Skeletal muscle satellite cell (primary cell): ENCODE measurements at regions not wholly inside any gene's neighbourhood (a gene's known extent, or its start where the extent isn't known, plus 50 kb on each side); places are given as distances from the start of the nearest gene placed in this dataset.

Source experiments
- H3K27me3 ChIP-seq: 2 replicates; pipeline ENCODE4 v1.7.0; 2013; ENCODE audit warnings: low read length; ENCODE audit not compliant: control insufficient read depth, insufficient read depth
- H3K36me3 ChIP-seq: 2 replicates; pipeline ENCODE4 v1.7.0; 2013; ENCODE audit warnings: mild to moderate bottlenecking, control low read depth, low read length; ENCODE audit not compliant: insufficient read depth
- H3K4me1 ChIP-seq: 2 replicates; pipeline ENCODE4 v1.7.0; 2013; ENCODE audit warnings: low read length; ENCODE audit not compliant: control insufficient read depth, insufficient read depth
- H3K4me2 ChIP-seq: 2 replicates; pipeline ENCODE4 v1.7.0; 2013; ENCODE audit warnings: mild to moderate bottlenecking, low read length
- H3K4me3 ChIP-seq: 2 replicates; pipeline ENCODE4 v1.7.0; 2013; ENCODE audit warnings: low read length
- H3K9ac ChIP-seq: 2 replicates; pipeline ENCODE4 v1.7.0; 2013; ENCODE audit warnings: mild to moderate bottlenecking, low read depth, low read length, moderate library complexity
- H3K9me3 ChIP-seq: replicated peaks from 2 replicates; pipeline ENCODE4 v1.7.0; 2013; ENCODE audit warnings: mild to moderate bottlenecking, control low read depth, low read length

DNA sequence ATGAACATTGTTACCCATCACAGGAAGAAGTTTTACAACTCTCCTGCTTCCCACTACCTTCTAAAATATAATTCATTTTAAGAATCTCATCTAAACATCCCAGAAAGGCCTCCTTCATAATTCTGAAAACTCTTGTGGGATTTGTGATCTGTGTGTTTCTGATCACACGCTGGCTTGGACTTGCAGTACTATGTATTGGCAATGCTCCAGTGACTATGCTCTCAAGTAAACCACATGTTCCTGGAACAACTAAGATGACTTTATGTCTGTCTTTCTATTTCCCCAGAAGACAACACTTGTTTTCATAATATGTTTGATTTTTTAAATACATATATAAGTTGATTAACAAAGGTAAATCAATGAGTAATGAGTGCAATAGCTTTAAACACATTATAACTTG is 376.6 kb upstream of the NETO1 start:
- Histone ChIP-seq H3K9ac (no peak overlapping the region), H3K4me1 (no peaks in the 10 kb centered on the region), H3K9me3 (no peaks in the 10 kb centered on the region), H3K36me3 (no peaks in the 10 kb centered on the region), H3K4me3 (no peak overlapping the region), H3K27me3 (no peaks in the 10 kb centered on the region), H3K4me2 (no peak overlapping the region)

DNA sequence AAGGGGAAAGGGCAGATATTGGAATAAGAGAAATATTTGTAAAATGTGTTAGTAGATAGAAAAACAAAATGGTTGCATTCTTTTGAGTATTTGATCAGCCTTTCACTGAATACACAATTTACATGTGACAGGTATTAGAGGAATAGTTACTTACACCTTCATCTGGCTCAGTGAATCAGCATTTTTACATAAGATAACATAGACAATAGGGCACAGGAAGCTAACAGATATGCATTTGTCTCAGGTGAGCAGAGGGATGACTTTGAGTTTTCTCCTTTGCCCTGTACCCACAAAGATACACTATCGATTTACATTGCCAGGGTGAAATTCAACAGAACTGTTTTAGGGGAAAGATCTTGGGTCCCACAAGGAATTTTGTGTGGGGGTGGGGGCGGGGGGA is 373.1 kb upstream of the NETO1 start:
- Histone ChIP-seq H3K9me3 (no peaks in the 10 kb centered on the region), H3K36me3 (no peaks in the 10 kb centered on the region), H3K4me2 (no peak overlapping the region), H3K9ac (no peak overlapping the region), H3K27me3 (no peaks in the 10 kb centered on the region), H3K4me1 (no peaks in the 10 kb centered on the region), H3K4me3 (no peak overlapping the region)

DNA sequence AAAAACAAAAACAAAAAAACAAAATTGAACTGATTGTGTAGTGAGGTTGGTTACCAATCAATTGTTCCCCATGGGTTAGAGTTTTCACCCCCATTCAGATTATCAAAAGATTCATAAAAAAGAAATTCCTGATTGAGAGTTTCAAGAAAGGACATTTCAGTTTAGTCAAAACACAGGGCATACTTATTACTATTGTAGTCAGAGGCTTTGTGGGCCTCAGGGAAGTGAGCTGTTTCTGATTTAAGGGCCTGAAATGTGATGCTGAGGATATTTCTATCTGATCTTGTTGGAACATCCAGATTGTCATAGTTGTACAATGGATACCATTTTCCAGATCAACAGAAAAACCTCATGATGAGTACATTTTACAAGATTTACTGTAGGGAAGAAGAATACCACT is 368.1 kb upstream of the NETO1 start:
- no peak overlapping the region for H3K4me2 ChIP-seq
- no peaks in the 10 kb centered on the region for H3K27me3 ChIP-seq
- no peaks in the 10 kb centered on the region for H3K9me3 ChIP-seq
- no peaks in the 10 kb centered on the region for H3K36me3 ChIP-seq
- H3K4me3 ChIP-seq: no peak overlapping the region
- H3K4me1 ChIP-seq: no peaks in the 10 kb centered on the region
- H3K9ac ChIP-seq: peak overlapping the region; percentile 47

DNA sequence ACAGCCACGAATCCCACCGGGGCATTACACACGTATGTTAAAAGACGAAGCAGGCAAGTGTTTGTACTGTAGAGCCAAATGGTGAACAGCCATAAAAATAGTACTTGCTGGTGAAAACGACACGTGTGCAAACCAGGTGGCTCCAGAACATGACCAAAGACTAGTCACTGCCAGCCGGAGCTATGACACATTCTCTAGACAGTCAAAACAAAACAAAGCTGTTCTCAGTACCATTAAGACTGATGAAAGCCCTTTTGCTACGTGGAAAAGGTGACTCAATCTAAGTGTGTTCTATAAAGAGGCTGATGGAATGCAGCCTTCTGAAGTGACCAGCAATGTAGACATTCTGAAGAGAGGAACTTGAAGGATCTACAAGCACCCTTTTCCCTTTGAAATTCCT is 367.7 kb upstream of the NETO1 start:
- H3K4me2 ChIP-seq: no peak overlapping the region
- peak overlapping the region; percentile 47 for H3K9ac ChIP-seq
- no peaks in the 10 kb centered on the region for H3K9me3 ChIP-seq
- no peak overlapping the region for H3K4me3 ChIP-seq
- H3K36me3 ChIP-seq: no peaks in the 10 kb centered on the region
- no peaks in the 10 kb centered on the region for H3K27me3 ChIP-seq
- H3K4me1 ChIP-seq: no peaks in the 10 kb centered on the region

DNA sequence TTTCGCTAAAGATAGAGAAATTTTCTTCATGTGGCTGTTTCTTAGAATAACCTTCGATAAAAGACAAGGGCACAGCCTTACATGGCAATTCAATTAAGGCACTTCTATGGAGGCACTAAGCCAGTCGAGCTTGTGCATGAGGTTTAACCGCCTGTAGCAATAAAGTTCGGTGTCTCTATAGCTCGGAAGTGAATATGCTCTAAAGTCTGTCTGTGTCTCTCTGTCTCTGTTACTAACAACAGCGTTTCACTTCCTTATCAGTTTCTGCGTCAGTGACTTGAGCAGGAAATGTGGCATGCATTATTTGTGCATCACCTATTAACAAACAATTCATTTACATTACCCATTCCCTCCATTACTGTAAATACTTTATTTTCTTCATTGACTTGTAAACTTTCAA is 365.1 kb upstream of the NETO1 start:
- Histone ChIP-seq H3K4me2 (no peak overlapping the region), H3K4me1 (no peaks in the 10 kb centered on the region), H3K36me3 (no peaks in the 10 kb centered on the region), H3K27me3 (no peaks in the 10 kb centered on the region), H3K9ac (no peak overlapping the region), H3K4me3 (no peak overlapping the region), H3K9me3 (no peaks in the 10 kb centered on the region)

DNA sequence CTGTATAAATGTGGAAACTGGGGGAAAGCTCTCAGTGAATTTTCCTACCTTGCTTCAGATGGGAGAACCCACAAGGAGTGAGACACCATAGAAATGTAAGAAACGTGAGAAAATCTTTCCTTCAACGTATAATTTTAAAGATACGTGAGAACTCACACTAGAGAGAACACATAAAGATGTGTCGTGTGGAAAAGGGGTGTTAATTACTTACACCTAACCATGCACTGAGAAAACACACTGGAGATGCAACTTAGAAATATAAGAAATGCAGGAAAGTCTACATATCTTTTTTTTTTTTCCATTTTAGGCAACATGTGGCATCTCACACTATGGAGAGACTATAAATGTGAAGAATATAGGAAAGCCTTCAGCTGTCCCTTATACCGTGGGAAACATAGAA is 352.9 kb upstream of the NETO1 start:
- Histone ChIP-seq H3K9me3 (peaks cover 19% of the 10 kb centered on the region), H3K4me3 (no peak overlapping the region), H3K36me3 (no peaks in the 10 kb centered on the region), H3K9ac (no peak overlapping the region), H3K27me3 (no peaks in the 10 kb centered on the region), H3K4me1 (no peaks in the 10 kb centered on the region), H3K4me2 (no peak overlapping the region)

DNA sequence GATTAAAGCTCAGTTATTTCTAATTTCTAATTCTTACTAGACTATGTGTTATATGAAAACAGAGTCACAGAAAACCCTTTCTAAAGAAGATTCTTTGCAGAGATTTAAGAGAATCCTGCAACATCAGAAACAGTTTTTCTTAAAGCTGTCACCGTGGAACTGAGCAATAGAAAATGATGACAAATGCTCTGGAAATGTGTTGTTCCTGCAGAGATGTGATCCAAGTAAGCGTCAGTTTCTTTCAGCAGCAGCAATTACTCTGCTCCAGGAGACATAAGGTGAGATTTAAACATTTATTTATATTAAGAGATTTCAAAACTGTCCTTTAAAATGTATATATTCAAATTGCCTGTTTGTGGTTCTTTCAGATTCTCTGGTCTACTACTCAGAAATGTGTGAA is 350.5 kb upstream of the NETO1 start:
- H3K4me1 ChIP-seq: no peaks in the 10 kb centered on the region
- H3K9ac ChIP-seq: no peak overlapping the region
- no peaks in the 10 kb centered on the region for H3K36me3 ChIP-seq
- peaks cover 19% of the 10 kb centered on the region for H3K9me3 ChIP-seq
- no peak overlapping the region for H3K4me3 ChIP-seq
- H3K27me3 ChIP-seq: no peaks in the 10 kb centered on the region
- no peak overlapping the region for H3K4me2 ChIP-seq

DNA sequence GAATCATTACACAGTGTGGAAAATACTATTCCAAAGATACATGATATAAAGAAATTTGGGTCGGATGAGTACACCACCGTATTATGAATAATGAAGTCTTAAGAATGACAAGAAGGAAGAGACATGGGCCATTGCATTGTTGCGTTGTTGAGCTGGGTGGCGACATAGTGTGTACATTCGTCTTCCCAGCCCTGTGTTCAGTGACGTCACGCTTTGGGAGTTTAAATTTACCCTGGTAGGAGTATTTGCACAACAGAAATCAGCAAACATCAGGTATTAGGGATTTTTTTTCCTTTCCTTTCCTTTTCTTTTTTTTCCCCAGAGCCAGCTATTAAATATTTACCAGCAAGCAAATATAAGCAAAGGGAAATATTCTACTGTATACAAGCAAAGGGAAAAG is 347.2 kb upstream of the NETO1 start:
- Histone ChIP-seq H3K4me2 (no peak overlapping the region), H3K36me3 (no peaks in the 10 kb centered on the region), H3K9ac (no peak overlapping the region), H3K4me3 (no peak overlapping the region), H3K27me3 (no peaks in the 10 kb centered on the region), H3K4me1 (no peaks in the 10 kb centered on the region), H3K9me3 (no peaks in the 10 kb centered on the region)

DNA sequence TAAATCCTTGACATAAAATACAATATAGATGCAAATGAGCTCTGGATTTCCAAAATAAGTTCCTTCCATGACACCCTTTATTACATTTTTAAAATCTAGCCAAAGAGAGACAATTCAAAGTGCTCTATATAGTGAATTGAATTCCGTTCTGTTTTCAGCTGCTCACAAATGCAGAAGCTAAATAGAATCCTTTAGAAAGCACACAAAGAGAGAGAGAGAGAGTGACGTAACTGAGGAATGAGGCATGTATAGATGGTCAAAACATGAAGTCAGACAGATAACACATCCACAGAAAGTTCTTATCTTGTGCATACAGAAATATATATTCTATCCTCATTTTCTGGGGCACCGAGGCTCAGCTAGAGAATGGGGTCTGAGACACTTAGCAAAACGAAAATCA is 344.7 kb upstream of the NETO1 start:
- no peak overlapping the region for H3K9ac ChIP-seq
- no peaks in the 10 kb centered on the region for H3K9me3 ChIP-seq
- no peaks in the 10 kb centered on the region for H3K4me1 ChIP-seq
- no peaks in the 10 kb centered on the region for H3K27me3 ChIP-seq
- H3K36me3 ChIP-seq: no peaks in the 10 kb centered on the region
- no peak overlapping the region for H3K4me3 ChIP-seq
- no peak overlapping the region for H3K4me2 ChIP-seq

DNA sequence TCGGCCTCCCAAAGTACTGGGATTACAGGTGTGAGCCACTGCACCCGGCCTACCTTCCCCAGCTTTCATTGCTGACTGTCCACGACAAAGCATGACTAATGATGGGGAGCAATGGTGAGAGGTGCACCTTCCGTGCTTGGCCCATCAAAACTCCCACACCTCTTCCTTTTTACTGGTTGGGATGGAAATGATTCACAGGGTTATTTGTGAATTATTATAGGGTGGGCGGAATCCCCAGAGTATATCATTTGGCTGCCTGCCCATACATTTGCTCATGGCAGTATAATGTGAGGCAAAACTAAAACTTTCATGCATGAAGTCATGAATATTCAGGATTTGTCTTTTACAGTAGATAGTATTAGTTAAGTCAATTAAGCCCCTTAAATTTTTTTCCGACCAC is 334.2 kb upstream of the NETO1 start:
- no peak overlapping the region for H3K4me2 ChIP-seq
- H3K36me3 ChIP-seq: no peaks in the 10 kb centered on the region
- no peak overlapping the region for H3K9ac ChIP-seq
- H3K9me3 ChIP-seq: no peaks in the 10 kb centered on the region
- no peak overlapping the region for H3K4me3 ChIP-seq
- H3K4me1 ChIP-seq: no peaks in the 10 kb centered on the region
- H3K27me3 ChIP-seq: no peaks in the 10 kb centered on the region

DNA sequence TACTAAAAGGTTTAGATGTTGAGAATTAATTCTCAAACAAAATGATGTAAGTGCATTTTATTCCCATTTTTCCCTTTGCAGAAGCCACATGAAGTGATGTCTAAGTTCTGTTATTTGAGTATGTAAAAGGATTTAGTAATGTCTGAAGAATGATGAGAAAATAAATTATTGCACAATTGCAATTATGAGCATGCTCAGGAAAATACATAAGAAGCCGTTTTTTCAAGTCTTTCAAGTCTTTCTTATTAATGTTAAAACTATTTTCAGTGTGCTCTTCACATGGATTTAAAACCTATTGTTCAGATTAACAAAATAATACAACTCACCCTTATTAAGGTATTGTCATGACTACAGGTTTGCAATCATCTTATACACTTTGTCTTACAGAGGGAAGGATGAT is 331.4 kb upstream of the NETO1 start:
- no peaks in the 10 kb centered on the region for H3K9me3 ChIP-seq
- H3K4me3 ChIP-seq: no peak overlapping the region
- H3K9ac ChIP-seq: no peak overlapping the region
- H3K4me2 ChIP-seq: no peak overlapping the region
- no peaks in the 10 kb centered on the region for H3K27me3 ChIP-seq
- no peaks in the 10 kb centered on the region for H3K4me1 ChIP-seq
- H3K36me3 ChIP-seq: no peaks in the 10 kb centered on the region

DNA sequence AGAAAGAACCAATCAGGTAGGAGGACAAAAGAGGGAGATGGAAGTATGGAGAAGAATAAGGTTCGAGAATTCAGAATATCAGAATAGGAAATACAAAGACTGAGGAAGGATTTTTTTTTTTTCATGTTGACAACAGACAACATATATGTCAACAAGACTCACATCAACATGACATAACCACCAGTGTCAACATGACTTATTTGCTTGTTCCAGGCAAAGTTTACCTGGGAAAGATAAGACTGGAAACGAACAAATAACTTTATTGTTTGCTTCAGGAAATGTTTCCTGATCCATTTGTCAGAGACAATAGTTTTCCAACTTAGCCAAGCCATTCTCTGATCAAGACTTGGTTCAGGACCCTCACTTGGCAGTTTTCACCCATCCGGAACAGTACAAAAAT is 321.9 kb upstream of the NETO1 start:
- no peaks in the 10 kb centered on the region for H3K27me3 ChIP-seq
- H3K4me2 ChIP-seq: no peak overlapping the region
- peaks cover 10% of the 10 kb centered on the region for H3K9me3 ChIP-seq
- no peaks in the 10 kb centered on the region for H3K36me3 ChIP-seq
- H3K9ac ChIP-seq: no peak overlapping the region
- no peaks in the 10 kb centered on the region for H3K4me1 ChIP-seq
- H3K4me3 ChIP-seq: no peak overlapping the region

DNA sequence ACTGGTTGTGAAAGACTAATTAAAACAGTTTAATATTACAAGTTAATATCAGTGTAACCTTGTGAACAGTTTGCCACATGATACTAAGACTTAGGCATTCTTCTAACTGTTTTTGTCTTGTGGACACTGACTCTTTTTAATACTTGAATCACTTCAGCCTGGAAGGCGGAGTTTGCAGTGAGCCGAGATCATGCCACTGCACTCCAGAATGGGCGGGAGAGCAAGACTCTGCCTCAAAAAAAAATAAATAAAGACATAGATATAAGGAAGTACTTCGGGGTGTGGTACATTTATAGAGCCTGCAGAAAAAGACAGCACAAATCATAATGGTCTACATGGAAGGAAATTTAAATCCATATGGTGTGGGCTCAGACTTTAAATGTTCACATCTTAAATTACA is 300.4 kb upstream of the NETO1 start:
- no peaks in the 10 kb centered on the region for H3K4me1 ChIP-seq
- H3K36me3 ChIP-seq: no peaks in the 10 kb centered on the region
- no peaks in the 10 kb centered on the region for H3K9me3 ChIP-seq
- H3K9ac ChIP-seq: no peak overlapping the region
- H3K4me3 ChIP-seq: no peak overlapping the region
- H3K27me3 ChIP-seq: no peaks in the 10 kb centered on the region
- H3K4me2 ChIP-seq: no peak overlapping the region
